KBM-7 (cell line): ENCODE measurements at regions not wholly inside any gene's neighbourhood (a gene's known extent, or its start where the extent isn't known, plus 50 kb on each side); places are given as distances from the start of the nearest gene placed in this dataset.
A peak's percentile ranks its signal among the peaks of the same experiment; 100 is the strongest.

Experiments
- DNase-seq: peaks from one replicate; pipeline ENCODE4 v3.0.0-alpha.2; 2015
- in situ Hi-C: fragments of 300-500 bp; cut with MboI; formaldehyde crosslinking; loops from 2 replicates; pipeline ENCODE4 v1.14.3; 2020; ENCODE audit warnings: low sequenced_read_pairs, low pct_unique_long_range_greater_than_20kb, mixed read lengths

- DNase-seq, result no peak
- in situ Hi-C loops, result loop anchor here (10.0 kb wide), 1 partner anchor 113 kb away; the partner anchor contains the start of gene CSNK1A1
These were observed 62.9 kb upstream of the IL17B start for GRCh38 chr5:149441986-149442385.

GRCh38 chr5:149441194-149441753 is 62.2 kb upstream of the IL17B start:
- no peak for DNase-seq
- in situ Hi-C loops, result loop anchor here (10.0 kb wide), 1 partner anchor 114 kb away; the partner anchor contains the start of gene CSNK1A1

DNA sequence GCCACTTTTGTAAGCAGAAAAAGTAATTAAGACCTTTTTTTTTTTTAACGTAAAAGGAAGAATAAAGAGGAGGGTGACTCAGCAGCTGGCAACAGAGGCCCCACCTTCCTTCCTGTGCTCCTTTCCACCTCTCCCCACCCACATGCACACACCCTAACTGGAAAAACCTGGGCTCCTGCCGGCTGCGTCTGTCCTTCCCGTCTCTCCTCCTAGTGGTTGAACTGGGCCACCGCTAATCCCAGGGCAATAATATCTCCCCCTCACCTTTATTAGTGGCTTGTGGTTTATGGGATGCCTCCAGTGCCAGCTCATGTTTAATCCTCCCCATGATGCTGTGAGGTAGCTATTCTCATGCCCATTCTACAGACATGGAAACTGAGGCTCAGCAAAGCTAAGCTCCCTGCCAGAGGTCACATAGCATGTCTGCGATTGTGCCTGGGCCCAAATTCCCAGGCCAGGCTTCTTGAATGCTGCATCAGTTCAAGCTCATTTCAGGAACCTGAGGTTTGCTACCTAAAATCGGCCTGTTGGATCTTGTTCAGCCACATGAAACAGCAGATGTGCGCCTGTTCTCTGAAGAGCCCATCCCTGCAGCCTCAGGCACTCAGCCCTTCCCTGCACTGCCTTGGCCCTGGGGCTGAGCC is 60.9 kb upstream of the IL17B start:
- in situ Hi-C loops, result loop anchor here (10.0 kb wide), 1 partner anchor 115 kb away; the partner anchor contains the start of gene CSNK1A1
- peak; percentile 57 for DNase-seq

DNA sequence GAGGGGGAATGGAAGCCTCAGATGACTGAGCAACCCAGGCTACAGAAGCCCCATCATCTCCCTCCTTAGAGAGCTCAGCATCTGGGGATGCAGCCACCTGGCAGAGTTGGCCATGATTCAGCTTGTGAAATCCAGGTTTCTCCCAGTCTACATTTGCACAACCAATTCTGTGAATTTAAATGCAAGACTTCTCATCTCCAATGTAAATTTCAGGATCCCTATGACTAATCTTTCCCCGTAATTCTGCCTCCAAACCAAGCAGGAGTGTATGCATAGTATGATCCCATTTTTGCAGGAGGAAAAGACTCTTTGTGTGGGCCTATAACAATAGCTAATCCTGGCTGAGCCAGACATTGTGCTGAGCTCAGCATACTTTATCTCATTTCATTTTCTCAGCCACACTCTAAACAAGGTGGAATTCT is 59.6 kb upstream of the IL17B start:
- in situ Hi-C loops, result no loop called here
- DNase-seq, result no peak

DNA sequence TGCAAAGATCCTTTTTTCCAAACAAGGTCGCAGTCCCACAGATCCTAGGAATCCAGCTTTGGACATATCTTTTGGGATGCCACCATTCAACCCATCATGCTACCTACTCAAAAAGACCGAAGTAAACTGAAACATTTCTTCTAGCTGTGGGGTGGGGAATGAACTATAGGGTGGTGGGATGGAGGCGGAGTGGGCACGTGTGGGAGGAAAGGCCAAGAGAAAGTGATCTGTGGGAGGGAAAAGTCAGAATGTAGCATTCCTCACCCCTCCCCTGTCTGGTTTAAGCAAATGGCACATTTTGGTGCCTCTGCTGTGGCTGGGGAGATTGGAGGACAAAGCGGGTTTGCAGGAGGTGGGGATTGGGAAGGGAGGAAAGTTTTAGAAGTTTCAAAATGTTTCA is 59.2 kb upstream of the IL17B start:
- DNase-seq, result no peak
- in situ Hi-C loops, result no loop called here

- in situ Hi-C loops, result no loop called here
These were observed 58.4 kb upstream of the IL17B start for GRCh38 chr5:149437391-149438040.

GRCh38 chr5:149435660-149436059 is 56.6 kb upstream of the IL17B start:
- DNase-seq, result no peak
- in situ Hi-C loops, result no loop called here

More at GRCh38 chr5:149437391-149438040, 58.4 kb upstream of the IL17B start:
- no peak for DNase-seq

DNA sequence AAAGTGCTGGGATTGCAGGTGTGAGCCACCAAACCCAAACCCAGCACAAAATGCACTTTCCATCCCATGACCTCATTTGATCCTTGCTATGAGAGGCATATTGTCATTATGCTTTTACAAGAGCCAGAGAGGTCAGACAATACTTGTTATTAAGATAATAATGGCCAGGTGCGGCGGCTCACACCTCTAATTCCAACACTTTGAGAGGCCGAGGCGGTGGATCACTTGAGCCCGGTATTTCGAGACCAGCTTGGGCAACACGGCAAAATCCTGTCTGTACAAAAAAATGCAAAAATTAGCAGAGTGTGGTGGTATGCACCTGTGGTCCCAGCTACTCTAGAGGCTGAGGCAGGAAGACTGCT is 55.9 kb upstream of the IL17B start:
- DNase-seq, result no peak
- in situ Hi-C loops, result no loop called here

- in situ Hi-C loops, result no loop called here
- peak; percentile 73 for DNase-seq
These were observed 55.3 kb upstream of the IL17B start for GRCh38 chr5:149434162-149435014.

DNA sequence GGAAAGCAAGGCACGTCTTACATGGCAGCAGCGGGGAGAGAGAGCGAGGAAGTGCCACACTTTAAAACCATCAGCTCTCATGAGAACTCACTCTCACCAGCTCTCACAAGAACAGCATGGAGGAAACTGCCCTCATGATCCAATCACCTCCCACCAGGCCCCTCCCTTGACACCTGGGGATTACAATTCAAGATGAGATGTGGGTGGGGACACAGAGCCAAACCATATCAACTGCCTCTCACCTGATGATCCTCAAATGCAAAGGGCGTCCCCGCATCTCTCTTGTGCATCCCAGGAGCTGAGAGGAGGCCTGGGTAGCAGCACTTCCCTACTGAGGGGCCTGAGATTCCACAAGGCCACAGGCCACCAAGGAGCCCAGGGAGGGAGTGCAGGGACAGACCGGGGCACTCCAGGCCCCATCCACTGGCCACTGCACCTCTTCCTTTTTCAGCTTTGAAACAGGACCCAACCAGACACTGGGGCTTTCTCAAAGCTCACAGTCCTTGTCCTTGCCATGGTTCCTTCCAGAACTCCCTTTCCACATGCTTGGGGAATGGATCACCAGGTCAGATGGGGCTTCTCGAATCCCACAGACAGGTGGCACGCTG is 54.5 kb upstream of the IL17B start:
- DNase-seq, result no peak

GRCh38 chr5:149432911-149433401 is 53.9 kb upstream of the IL17B start:
- in situ Hi-C loops, result no loop called here
- DNase-seq, result no peak

More for the DNA sequence above, 54.5 kb upstream of the IL17B start:
- in situ Hi-C loops, result no loop called here

DNA sequence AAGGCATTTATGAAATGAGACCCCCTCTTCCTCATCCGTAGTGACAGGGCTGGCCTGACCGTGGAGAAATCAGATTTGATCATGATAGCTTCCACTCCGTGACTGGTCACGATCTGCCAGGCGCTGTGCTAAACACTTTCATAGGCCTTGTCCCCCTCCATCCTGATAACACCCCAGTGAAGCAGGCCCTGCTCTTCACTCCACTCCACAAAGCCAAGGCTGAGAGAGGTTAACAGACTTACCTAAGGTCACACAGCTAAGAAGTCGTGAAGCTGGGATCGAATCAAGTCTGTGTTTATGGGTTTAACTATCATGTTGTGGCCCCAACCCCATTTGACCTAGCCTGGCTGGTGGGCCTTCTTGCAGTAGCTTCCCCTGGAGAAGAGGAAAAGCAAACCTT is 53.3 kb upstream of the IL17B start:
- DNase-seq, result no peak
- in situ Hi-C loops, result no loop called here

GRCh38 chr5:149429839-149430721 is 51.0 kb upstream of the IL17B start:
- in situ Hi-C loops, result no loop called here
- DNase-seq, result peak; percentile 78
